Cardiac fibroblast (primary cell): ENCODE measurements at regions not wholly inside any gene's neighbourhood (a gene's known extent, or its start where the extent isn't known, plus 50 kb on each side); places are given as distances from the start of the nearest gene placed in this dataset.

Source experiments
- DNase-seq, 2 donors: peaks; one replicate each; pipeline versions ENCODE4 v3.0.0 to v3.0.0-alpha.2; 2010; ENCODE audit warnings: low read depth in 2 of 2
- H3K4me3 ChIP-seq, 2 donors: replicated peaks in 1 of 2; 1 replicate in 1 of 2; 2 replicates in 1 of 2; pipeline ENCODE4 v1.5.1; 2011; ENCODE audit warnings: low read depth in 2 of 2, low read length in 2 of 2, mild to moderate bottlenecking in 2 of 2, moderate library complexity in 1 of 2
- TF ChIP-seq, protein P1 (sequence below): IDR thresholded peaks from one replicate; pipeline ENCODE4 v1.5.1; 2011; ENCODE audit warnings: low read depth, mild to moderate bottlenecking, low read length, inconsistent platforms

DNA sequence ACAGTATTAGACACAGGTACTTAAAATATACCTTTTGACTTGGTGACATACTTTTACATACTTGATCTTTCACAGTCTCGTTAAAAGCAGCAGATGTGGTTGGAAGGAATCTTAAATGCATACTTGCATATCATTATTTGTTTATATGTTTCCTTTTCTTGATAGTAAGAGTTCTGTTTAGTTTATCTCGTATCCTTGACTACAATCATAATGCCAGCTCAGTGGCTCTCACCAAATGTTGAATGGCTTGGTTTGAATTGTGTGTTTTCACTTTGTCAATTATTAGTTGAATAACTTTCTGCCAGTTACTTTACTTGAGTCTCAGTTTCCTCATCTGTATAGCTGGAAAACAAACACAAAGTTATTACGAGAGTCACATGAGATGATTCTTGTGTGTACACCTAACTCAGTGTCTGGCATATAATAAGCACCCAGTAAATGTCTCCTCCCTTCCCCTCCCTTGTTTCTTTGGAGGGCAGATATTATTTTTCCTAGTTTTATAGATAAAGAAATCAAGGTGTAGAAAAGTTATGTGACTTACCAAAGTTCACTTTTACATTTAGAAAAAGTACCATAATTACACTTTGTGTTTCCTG lies 131.6 kb upstream of the IVNS1ABP start:
- no peak for DNase-seq
- TF ChIP-seq, protein P1, sequence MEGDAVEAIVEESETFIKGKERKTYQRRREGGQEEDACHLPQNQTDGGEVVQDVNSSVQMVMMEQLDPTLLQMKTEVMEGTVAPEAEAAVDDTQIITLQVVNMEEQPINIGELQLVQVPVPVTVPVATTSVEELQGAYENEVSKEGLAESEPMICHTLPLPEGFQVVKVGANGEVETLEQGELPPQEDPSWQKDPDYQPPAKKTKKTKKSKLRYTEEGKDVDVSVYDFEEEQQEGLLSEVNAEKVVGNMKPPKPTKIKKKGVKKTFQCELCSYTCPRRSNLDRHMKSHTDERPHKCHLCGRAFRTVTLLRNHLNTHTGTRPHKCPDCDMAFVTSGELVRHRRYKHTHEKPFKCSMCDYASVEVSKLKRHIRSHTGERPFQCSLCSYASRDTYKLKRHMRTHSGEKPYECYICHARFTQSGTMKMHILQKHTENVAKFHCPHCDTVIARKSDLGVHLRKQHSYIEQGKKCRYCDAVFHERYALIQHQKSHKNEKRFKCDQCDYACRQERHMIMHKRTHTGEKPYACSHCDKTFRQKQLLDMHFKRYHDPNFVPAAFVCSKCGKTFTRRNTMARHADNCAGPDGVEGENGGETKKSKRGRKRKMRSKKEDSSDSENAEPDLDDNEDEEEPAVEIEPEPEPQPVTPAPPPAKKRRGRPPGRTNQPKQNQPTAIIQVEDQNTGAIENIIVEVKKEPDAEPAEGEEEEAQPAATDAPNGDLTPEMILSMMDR: no peak

DNA sequence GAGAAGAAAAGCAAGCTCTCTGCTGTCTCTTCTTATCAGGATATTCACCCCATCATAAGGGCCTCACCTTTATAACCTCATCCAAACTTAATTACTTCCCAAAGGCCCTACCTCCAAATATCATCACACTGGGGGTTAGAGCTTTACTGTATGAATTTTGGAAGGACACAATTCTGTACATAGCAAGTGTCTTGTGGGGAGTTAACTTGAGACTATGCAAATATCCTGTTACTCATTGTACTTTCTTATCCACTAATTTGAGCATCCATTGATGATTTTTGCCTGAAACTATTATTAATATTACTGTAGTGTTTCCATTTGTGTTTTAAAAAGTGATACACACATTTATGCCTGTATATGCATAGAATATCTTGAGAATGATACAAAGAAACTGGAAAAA lies 129.1 kb upstream of the IVNS1ABP start:
- TF ChIP-seq, protein P1: no peak

More for the DNA sequence above, 131.6 kb upstream of the IVNS1ABP start:
- no peak overlapping the region for H3K4me3 ChIP-seq

GRCh38 chr1:185445594-185445993 lies 128.6 kb upstream of the IVNS1ABP start:
- TF ChIP-seq, protein P1: no peak
- no peak overlapping the region for H3K4me3 ChIP-seq
- no peak for DNase-seq

More for the DNA sequence above, 129.1 kb upstream of the IVNS1ABP start:
- no peak overlapping the region for H3K4me3 ChIP-seq
- no peak for DNase-seq

DNA sequence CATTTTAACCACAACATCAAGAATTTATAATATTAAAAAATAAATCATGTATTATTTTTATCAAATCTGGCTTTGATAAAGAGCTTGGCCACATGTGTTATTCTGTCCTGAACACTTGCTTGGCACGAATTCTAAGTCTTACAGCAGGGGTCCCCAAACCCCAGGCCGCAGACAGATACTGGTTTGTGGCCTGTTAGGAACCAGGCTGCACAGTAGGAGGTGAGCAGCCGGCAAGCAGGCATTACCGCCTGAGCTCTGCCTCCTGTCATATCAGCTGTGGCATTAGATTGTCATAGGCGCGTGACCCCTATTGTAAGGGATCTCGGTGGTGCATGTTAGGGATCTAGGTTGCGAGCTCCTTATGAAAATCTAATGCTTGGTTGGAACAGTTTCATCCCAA lies 127.6 kb upstream of the IVNS1ABP start:
- H3K4me3 ChIP-seq: no peak overlapping the region
- TF ChIP-seq, protein P1: no peak
- no peak for DNase-seq

DNA sequence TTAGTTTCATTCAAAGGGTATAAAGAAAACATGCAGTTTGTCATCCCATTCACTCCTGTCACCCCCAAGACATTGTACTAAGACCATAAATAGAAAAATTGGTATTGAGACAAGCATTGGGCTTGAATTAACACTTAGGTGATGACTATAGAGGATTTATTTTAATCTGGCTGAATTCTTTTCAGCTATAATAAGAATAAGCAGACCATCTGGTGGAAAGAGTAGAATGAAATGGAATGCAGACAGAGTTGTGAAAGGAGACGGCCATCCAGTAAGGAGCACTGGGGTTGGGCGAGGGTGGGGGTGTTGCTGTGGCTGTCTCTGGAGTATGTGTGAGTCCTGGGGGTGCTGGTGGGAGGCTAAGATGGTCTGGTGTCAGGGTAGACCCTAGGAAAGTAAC lies 125.0 kb upstream of the IVNS1ABP start:
- H3K4me3 ChIP-seq: no peak overlapping the region
- DNase-seq: peak in 1 of 2 donors; percentile 37
- TF ChIP-seq, protein P1: no peak

DNA sequence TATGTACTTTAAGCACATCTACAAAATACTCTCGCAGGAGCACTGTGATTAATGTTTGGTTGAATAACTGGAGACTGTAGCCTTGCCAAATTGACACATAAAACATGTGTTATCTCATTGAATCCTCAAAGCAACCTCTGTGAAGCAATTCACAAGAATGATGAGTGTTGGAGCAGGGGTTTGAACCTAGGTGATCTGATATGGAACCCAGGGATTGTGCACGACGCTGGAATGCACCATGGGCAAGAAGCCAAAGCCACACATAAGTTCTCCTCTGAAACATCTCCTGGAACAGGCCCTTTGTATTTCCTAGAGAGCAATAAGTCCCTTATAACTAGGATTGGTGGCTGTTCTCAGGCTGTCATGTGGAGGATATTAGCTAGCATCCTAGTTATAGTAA lies 124.6 kb upstream of the IVNS1ABP start:
- H3K4me3 ChIP-seq: no peak overlapping the region
- peak; percentile 46 to 76 for DNase-seq
- TF ChIP-seq, protein P1: no peak

GRCh38 chr1:185440877-185441276 lies 123.8 kb upstream of the IVNS1ABP start:
- peak; percentile 52 to 59 for DNase-seq
- no peak overlapping the region for H3K4me3 ChIP-seq
- TF ChIP-seq, protein P1: no peak
